GM12878 (cell line): ENCODE measurements at regions not wholly inside any gene's neighbourhood (a gene's known extent, or its start where the extent isn't known, plus 50 kb on each side); places are given as distances from the start of the nearest gene placed in this dataset.

Experiments
- CTCF ChIP-seq, 3 experiments: IDR thresholded peaks in 2 of 3; conservative IDR thresholded peaks in 1 of 3; 2 replicates each; pipeline ENCODE4 v1.5.1; 2011; ENCODE audit warnings: low read depth in 3 of 3, low read length in 3 of 3, mild to moderate bottlenecking in 3 of 3, control low read depth in 2 of 3, moderate library complexity in 2 of 3, inconsistent platforms in 1 of 3, mixed read lengths in 1 of 3; ENCODE audit not compliant: control insufficient read depth in 2 of 3, insufficient read depth in 1 of 3; ENCODE audit errors: extremely low read depth in 1 of 3
- ZNF687 ChIP-seq: fragments of 450-650 bp; IDR thresholded peaks from 2 replicates; pipeline ENCODE4 v1.6.1; 2017; ENCODE audit warnings: mild to moderate bottlenecking, moderate library complexity

GRCh38 chr13:100988921-100989320 lies 314.3 kb upstream of the TMTC4 start:
- no peak for TF ChIP-seq CTCF (IDR thresholded peaks at IDR 0.05 in 2 of 3, conservative IDR thresholded peaks at IDR 0.05 in 1 of 3; ENCODE audit: control insufficient read depth in 2 of 3, extremely low read depth in 1 of 3, insufficient read depth in 1 of 3, low read depth in 3 of 3, low read length in 3 of 3)
- no peak for TF ChIP-seq ZNF687
